Muscle of back (tissue), 3 donors: ENCODE measurements at regions not wholly inside any gene's neighbourhood (a gene's known extent, or its start where the extent isn't known, plus 50 kb on each side); places are given as distances from the start of the nearest gene placed in this dataset.
"Not testable (repeated sequence)": the region's sequence is repeated elsewhere in the genome, so short reads cannot be mapped to it uniquely, and the experiment has no call there.

Experiments used
- DNase-seq, 3 donors: peaks; one replicate each; pipeline versions ENCODE4 v3.0.0 to v3.0.0-alpha.2; 2013

DNA sequence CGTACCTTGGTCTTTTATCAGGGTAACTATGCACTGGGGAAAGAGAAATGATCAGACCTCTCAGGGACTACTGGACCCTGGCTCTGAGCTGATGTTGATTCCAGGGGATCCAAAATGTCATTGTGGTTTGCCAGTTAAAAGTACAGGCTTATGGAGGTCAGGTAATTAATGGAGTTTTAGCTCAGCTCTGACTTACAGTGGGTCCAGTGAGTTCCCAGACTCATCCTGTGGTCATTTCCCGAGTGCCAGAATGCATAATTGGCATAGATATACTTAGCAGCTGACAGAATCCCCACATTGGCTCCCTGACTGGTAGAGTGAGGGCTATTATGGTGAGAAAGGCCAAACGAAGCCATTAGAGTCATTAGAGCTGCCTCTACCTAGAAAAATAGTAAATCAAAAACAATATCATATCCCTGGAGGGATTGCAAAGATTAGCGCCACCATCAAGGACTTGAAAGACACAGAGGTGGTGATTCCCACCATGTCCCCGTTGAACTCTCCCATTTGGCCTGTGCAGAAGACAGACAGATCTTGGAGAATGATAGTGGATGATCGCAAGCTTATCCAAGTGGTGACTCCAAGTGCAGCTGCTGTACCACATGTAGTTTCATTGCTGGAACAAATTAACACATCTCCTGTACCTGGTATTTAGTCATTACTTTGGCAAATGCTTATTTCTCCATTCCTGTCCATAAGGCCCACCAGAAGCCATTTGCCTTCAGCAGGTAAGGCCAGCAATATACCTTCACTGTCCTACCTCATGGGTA is 152.4 kb downstream of the THBS2 start:
- no peak for DNase-seq

DNA sequence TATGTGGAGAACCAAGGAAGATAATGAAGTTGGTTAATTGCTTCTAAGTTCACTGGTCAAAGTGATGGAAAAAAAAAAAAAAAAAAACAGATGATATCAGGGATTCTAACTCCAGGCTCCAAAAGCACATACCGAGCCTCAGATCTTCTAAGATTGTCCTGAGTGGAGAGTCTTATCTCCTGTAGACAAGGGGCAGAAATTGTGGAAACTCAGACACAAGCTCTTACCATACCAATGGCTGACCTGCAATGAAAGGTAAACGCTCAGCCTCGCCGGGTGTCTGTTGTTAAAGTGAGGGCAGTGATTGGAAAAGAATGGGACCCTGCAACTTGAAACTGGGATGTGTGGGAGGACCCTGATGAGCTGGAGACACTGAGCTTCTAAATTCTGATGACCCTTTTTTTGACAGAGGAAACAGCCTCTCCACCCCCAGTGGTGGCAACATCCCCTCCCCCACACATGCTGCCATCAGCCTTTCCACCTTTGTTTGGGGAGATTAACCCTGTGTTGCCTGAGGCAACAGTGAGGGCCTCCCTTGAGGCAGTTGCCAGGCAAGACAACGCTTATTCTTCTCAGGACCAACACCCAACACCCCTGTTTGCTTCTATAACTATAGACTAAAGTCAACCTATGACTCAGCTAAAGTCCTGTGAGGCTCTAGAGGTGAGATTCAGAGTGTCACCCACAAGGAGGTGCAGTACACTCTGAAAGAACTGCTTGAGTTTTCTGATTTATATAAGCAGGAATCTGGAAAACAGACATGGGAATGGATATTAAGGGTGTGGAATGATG is 154.0 kb downstream of the THBS2 start:
- DNase-seq = no peak

DNA sequence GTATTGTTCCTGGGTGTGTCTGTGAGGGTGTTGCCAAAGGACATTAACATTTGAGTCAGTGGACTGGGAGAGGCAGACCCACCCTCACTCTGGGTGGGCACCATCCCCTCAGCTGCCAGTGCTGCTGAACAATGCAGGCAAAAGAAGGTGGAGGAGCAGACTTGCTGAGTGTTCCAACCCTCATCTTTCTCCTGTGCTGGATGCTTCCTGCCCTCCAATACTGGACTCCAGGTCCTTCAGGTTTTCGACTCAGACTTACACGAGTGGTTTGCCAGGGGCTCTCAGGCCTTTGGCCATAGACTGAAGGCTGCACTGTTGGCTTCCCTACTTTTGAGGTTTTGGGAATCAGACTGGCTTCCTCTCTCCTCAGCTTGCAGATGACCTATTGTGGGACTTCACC is 155.0 kb downstream of the THBS2 start:
- peak in 1 of 3 donors; percentile 30 for DNase-seq

DNA sequence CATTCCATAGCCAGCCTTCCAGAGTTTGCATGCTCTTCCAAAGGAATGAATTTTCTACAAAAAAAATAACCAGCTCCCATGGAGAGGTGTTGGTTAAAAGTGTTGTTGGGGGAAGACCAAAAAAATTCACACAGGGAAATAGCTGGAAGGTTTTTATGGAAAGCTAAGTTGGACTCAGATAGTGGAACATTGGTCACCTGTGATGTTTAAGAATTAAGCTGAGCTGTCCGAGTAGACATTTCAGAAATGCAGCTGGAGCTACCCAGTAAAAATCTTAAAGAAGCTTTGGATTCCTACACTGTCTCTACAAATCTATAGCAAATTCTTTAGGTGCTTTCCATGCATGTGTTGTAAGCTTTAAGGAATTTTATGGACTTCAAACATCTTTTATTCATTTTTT is 155.5 kb downstream of the THBS2 start:
- peak in 2 of 3 donors; percentile 48 to 79 for DNase-seq

DNA sequence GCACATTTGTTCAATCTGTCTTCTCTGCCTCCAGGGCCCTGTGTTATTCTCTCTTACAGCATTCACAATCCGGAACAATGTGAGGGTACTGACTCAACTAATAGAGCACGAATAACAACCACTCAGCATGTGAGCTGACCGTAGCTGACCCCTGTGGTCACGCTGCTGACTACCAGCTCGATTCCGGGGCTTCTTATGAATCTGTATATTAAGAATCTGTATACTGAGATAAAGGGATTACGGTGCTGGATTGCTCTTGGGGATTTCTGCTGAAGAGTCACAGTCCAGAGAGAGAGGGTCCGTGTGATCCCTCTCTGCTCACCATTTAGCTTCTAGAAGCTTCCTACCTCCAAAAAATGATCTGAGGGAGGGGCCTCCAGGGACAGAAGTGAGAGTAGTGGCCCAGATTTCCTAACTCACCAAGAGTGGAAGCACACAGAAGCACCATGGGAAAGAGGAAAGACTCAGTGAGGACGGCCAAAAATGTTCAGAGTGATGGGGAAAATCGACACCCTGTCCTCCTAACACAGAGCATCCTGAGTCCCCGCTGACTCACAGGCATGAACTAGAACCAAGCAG is 156.2 kb downstream of the THBS2 start:
- DNase-seq = peak in 2 of 3 donors; percentile 64 to 71

DNA sequence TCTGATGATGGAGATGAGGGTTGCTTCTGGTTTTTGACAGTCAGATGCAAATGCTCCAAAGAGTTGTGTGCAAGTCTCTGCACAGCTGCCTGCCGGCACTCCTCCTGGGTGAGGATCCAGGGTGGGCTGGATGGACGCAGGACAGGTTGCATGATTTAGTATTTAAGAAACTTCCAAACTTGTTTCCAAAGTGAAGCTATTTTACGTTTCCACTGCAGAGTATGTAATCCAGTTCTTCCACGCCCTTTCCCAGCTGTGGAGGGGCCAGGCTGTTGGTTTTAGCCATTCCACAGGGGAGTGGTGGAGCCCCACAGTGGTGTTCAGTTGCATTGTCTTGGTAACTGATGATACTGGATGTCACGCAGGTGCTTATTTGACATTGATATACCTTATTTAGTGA is 157.3 kb downstream of the THBS2 start:
- DNase-seq = peak in 1 of 3 donors; percentile 83

DNA sequence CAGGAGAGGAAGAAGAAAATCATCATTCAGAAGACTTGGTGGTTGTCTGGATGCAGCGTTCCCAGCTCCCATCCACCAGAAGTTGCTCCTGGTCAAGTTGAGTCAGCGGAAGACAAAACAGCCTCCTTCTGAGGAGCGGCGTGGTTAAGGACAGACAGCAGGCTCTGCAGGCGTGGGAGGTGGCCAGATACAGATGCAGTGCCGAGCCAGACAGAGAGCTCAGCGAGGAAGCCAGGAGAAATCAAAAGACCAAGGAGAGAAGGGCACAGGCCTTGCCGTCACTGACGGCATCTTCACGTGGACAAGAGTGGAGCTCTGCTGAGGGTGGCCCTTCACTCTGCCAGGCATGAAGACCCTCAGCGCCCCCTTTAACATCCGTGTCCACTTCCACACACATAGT is 158.5 kb downstream of the THBS2 start:
- peak in 1 of 3 donors; percentile 34 for DNase-seq

DNA sequence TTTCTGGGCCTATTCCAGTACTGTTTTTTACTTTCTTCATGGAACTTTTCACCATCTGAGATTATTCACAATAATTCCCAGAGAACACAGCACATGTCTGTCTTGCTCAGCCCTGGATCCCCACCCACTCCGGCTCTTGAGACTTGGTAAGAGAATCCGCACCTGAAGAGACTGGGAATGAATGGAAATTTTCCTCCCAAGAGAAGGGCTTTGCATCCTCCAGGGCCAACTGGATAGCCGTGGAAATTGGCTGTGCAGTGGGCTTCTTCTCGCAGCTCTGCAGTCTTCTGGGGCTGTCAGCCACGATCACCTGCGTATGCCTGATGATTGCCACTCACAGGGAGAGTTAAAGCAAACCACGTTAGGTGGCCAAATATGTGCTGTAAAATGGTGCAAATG is 159.1 kb downstream of the THBS2 start:
- peak in 1 of 3 donors; percentile 51 for DNase-seq

DNA sequence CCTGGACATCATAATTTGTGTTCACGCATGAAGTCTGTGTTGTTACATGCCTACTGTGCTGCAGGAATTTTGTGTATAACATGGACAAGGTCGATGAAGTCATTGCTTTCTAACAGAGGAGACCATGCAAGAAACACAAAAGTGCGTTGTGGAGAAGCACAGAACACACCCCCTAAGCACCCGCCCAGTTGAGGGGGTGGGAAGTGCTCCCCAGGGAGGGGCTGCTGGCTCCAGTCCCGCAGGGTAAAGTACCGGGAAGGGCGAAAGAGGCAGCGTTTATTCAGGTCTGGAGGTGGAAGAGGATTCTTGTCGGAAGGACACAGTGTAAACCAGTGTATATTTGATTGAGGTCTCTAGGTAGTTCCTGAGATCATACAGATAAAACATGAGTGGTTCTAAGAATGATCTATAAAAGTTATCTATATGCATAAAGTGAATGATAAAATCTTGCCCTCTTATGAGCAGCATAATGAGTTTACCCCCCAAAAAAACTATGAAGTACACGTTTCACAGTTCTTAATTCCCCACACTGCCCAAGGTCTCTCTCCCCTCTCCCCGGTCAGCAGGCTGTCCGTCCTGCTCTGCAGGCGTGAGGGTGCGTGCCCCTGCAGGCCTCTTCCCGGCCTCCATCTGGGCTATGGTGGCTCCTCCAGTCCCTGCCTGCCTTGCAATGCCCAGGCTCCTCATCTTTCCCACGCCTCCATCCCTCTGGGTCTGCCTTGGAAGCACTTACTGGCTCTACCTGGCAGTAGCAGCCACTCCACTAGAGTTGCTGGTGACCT is 159.7 kb downstream of the THBS2 start:
- peak in 1 of 3 donors; percentile 17 for DNase-seq

DNA sequence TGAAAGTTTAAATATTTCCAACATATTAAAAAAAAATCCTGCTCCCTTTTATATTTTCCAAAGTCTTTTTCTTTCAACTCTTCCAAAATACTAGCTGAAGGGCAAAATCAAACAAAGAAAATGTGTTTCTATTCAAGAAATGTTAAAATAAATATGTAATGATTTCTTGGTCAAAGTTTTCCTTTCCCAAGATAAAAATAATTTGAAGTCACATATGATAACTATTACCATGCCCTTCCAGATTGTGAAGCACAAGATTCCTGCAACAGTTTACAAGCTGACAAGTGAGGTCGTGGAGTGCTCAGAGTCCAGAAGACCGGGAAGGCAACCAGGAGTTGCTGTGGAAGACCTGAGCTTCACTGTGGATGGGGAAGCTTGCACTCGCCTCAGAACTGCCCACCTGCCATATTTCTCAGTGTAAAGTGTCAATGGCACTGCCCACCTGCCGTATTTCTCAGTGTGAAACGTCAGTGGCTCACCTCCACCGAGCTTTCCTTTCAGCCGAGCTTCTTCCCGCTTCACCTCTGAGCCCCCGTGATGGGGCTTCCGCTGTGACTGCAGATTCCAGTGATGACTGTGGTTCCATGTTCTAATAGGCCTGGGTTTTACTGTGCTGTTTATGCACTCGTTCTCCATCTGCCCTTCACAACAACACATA is 160.5 kb downstream of the THBS2 start:
- DNase-seq = peak in 1 of 3 donors; percentile 58

DNA sequence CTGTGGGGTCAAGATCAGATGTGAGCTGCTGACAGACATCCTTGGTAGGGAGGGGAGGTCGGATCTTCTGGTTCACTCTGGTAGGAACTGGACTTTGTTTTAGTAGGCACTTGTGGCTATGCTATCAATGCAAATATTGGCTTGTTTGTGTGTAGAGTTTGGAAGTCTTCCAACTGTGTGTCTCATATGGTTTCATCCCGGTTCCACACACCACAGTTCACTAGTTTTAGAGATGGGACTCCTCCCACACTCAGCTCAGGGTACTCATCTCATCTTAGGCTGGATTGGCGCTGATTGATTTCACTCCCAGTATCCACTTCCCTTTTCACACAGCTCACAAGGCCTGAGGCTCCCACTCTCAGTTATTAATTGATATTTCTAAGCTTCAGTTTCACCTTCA is 161.3 kb downstream of the THBS2 start:
- peak in 1 of 3 donors; percentile 42 for DNase-seq

DNA sequence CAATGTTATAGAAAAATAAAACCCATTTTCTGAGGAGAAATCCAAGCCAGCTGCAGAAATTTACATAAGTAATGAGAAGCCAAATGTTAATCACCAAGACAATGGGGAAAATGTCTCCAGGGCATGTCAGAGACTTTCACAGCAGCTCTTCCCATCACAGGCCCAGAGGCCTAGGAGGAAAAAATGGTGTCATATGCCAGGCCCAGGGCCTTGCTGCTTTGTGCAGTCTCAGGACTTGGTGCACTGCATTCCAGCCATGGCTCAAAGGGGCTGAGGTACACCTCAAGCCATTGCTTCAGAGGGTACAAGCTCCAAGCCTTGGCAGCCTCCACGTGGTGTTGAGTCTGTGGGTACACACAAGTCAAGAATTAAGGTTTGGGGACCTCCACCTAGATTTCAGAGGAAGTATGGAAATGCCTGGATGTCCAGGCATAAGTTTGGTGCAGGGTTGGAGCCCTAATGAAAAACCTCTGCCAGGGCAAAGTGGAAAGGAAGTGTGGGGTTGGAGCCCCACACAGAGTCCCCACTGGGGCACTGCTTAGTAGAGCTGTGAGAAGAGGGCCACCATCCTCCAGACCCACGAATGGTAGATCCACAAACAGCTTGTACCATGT is 163.0 kb downstream of the THBS2 start:
- DNase-seq = not testable (repeated sequence)

DNA sequence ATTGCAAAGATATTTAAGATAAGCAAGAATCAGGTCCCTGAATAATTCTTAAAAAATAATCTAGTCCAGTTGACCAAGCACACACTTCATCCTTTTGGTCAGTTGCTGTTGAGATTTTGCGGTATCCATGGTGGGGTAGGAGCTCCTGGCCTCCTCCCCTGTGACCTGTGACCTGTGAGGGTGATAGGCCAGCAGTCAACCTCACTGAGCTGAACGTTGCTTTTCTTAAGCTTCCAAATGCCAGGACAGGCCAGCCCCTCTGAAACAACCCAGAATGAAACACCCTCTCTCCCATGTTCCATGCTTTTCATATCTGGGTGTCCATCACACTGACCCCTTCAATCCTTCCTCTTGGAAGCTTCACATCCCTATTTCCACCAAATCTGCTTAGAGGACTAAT is 164.9 kb downstream of the THBS2 start:
- no peak for DNase-seq

DNA sequence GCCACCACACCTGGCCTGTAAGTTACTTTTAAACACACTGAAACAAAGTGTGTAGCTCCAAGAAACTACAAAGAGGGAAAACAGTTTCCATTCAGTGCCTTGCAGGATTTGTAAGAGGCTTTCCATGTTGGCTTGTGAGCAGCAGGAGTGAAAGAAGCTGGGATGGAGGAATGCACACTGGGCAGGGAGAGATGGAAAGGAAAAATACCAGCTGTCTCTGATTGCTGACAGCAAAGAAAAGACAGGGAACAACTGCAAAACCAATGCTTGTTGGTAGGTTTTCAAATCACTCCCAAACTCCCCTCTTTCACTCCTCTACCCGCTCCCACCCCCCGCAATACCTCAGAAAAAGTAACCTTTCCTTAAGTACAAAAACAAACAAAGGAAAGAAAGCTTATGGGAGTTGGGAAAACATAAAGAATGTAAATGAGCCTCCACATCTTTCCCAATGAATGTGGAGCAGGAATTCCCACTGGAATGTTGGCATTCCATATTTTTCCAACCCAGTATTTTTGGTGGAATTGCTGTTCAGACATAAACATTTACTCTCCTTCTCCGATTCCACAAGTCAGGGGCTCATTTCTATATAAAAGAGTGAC is 166.1 kb downstream of the THBS2 start:
- DNase-seq = peak in 1 of 3 donors; percentile 71

DNA sequence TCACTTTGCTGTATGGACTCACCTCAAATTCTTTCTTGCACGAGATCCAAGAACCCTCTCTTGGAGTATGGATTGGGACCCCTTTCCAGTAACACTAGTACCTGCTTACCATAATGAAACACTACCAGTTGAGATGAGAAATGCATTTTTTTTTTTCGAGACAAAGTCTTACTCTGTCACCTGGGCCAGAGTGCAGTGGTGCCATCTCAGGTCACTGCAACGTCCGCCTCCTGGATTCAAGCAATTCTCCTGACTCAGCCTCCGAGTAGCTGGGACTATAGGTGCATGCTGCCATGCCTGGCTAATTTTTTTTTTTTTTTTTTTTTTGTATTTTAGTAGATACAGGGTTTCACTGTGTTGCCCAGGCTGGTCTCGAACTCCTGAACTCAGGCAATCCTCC is 167.0 kb downstream of the THBS2 start:
- not testable (repeated sequence) for DNase-seq

DNA sequence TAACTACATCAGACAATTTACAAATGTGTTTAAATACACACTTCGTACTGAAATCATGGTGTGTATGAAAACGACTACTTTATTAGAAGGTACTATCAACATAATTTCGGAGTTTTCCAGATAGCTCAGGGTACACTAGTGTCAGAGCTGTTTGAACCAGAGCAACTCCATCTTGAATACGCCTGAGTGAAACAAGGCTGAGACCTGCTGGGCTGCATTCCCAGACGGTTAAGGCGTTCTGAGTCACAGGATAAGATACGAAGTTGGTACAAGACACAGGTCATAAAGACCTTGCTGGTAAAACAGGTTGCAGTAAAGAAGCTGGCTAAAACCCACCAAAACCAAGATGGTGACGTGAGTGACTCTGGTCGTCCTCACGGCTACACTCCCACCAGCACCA is 167.6 kb downstream of the THBS2 start:
- DNase-seq = no peak

DNA sequence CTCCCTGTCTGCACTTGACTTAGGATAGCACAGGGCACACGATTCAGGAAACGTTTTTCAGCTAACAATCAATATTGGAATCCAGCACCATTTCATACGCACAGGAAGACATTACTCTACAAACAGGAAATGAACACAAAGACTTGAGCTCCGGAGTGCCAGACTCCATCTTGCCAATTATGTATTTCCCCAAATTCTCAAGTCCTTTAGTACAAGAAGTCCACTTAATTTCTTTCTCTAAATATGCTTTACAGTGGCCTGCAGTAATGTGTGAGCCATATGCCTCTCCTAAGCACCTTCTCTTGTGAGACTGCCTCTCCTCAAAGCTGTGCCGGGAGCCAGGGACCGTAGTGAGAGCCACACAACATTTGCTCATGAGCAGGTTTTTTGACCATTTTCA is 168.2 kb downstream of the THBS2 start:
- no peak for DNase-seq

DNA sequence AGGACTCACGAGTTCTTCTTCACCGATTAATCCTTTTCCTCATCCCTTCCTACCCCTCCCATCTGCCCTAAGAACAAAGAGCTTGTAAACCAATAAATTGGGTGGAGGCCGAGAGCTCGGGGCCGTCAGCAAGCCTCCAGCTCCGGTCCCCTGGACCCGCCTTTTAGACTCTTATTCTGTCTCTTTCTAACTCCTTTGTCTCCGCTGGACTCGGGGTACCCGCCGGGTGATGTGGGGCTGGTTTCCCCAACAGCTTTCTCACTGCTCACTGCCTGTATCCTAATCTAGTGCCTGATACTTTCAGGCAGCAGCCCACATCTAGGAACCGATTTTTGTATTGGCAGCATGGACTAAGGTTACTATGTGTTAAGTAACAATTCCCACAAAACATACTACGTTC is 169.1 kb downstream of the THBS2 start:
- not testable (repeated sequence) for DNase-seq

DNA sequence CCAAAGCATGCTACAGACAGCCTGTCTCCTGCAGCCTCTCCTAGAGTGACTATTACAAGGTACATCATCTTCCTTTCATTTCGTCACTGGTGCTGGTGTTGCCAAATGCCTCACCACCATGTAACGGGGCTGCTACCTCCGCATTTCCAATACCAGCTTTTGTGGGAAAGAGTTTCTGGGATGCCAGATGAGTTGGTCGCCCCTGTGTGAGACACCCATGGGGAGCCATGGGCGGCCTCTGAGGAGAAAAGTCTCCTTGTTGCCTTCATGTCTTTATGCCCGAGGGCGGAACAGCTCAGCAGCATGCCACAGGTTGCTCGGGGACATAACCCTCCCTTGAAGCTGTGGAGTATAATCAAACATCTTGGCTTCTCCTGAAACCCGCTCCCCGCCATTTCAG is 169.6 kb downstream of the THBS2 start:
- DNase-seq = no peak

DNA sequence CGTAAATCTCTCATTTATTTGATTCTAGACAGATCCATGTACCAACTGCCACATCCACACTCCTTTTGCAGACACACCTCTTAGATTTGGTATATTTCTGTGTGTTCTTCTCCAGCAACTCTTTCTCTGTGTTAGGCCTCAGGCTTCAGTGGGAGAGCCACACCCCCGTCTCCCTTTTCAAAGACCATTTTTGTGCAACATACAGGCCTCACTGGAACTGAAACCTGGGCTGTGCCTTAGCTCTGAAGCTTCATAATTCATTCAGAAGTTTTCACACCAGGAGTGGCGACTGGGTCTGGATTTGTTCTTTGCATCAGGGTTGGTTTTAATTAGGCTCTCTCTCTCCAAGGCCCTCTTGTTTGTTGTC is 170.2 kb downstream of the THBS2 start:
- DNase-seq = no peak
